ENCODE measurements at regions not wholly inside any gene's neighbourhood (a gene's known extent, or its start where the extent isn't known, plus 50 kb on each side); places are given as distances from the start of the nearest gene placed in this dataset.
A peak's percentile ranks its signal among the peaks of the same experiment; 100 is the strongest.

- peak; percentile 78 for DNase-seq (ENCODE audit: low spot score)
- Histone ChIP-seq H3K4me3 (peak overlapping the region; percentile 52), H3K27ac (peak overlapping the region in 1 of 2 donors; percentile 2)
- TF ChIP-seq, protein P1, sequence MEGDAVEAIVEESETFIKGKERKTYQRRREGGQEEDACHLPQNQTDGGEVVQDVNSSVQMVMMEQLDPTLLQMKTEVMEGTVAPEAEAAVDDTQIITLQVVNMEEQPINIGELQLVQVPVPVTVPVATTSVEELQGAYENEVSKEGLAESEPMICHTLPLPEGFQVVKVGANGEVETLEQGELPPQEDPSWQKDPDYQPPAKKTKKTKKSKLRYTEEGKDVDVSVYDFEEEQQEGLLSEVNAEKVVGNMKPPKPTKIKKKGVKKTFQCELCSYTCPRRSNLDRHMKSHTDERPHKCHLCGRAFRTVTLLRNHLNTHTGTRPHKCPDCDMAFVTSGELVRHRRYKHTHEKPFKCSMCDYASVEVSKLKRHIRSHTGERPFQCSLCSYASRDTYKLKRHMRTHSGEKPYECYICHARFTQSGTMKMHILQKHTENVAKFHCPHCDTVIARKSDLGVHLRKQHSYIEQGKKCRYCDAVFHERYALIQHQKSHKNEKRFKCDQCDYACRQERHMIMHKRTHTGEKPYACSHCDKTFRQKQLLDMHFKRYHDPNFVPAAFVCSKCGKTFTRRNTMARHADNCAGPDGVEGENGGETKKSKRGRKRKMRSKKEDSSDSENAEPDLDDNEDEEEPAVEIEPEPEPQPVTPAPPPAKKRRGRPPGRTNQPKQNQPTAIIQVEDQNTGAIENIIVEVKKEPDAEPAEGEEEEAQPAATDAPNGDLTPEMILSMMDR (IDR thresholded peaks at IDR 0.05): peak; percentile 70
These were observed 134.3 kb upstream of the PDE1C start for GRCh38 chr7:32204361-32205018.

GRCh38 chr7:32200646-32201045, 130.4 kb upstream of the PDE1C start:
- no peak overlapping the region for H3K4me3 ChIP-seq
- TF ChIP-seq, protein P1 (IDR thresholded peaks at IDR 0.05): no peak
- DNase-seq (ENCODE audit: low spot score): no peak
- H3K27ac ChIP-seq: no peak overlapping the region

- TF ChIP-seq, protein P1 (IDR thresholded peaks at IDR 0.05): no peak
- no peak for DNase-seq (ENCODE audit: low spot score)
- Histone ChIP-seq H3K27ac (no peak overlapping the region), H3K4me3 (no peak overlapping the region)
These were observed 124.3 kb upstream of the PDE1C start for GRCh38 chr7:32194537-32194936.

DNA sequence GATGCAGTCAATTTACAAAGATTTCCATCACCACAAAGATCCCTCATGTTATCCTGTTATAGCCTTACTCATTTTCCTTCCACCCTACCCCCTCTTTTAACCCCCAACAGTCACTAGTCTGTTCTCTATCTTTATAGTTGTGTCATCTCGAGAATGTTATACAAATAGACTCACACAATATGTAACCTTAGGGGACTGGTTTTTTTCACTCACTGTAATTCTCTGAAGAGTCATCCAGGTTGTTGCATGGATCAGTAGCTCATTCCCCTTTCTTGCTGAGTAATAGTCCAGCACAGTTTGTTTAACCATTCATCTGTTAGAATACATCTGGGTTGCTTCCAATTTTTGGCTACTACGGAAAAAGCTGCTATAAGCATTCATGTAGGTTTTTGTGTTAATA, 121.1 kb upstream of the PDE1C start:
- TF ChIP-seq, protein P1 (IDR thresholded peaks at IDR 0.05): no peak
- no peak overlapping the region for H3K27ac ChIP-seq
- DNase-seq (ENCODE audit: low spot score): no peak
- no peak overlapping the region for H3K4me3 ChIP-seq

DNA sequence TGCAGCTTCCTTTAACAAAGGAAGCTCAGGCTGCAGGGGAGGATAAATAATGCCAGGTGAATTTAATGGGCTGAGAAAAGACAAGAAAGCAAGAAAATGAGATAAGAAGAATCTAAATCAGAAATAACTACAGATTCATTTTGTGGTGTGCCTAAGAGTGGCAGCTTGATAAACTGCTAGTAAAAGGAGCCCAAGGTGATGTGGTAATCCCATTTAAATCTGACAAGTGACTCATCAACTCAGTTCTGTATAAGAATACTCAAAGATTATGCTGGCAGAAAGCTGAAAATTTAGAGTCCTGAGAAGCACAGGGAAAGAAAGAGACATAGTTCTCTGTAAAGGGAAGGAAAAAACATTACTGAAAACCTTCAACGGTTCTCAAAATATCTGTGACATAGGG, 109.4 kb upstream of the PDE1C start:
- Histone ChIP-seq H3K27ac (no peak overlapping the region), H3K4me3 (no peak overlapping the region)
- DNase-seq (ENCODE audit: low spot score): no peak
- TF ChIP-seq, protein P1 (IDR thresholded peaks at IDR 0.05): no peak

DNA sequence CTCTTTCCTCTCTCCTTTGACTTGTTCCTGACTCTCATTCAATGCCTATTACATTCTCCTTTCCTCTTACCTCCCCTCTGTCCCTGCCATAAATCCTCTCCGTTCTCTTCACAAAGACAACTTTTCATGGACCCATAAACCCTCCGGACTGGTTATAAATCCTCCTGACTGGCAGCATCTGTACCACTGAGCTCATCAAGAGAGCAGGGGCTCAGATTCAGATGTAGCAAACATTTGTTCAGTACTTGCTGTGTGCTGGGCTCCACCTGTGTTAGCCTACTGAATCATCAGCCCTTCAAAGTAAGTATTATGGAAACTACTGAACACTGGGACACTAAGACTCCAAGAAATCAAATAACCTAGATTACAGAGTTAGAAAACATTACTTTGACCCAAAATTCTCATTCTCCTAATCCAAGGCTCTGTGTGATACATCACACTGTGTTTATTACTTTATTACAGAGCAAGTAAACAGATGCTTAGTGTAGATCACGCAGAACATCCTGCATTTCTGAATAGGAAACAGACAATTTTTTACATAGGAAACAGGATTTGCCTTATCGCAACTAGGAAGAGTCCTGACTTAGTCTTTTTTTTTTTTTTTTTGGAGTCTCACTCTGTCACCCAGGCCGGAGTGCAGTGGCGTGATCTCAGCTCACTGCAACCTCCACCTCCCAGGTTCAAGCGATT, 108.6 kb upstream of the PDE1C start:
- DNase-seq (ENCODE audit: low spot score): no peak
- TF ChIP-seq, protein P1 (IDR thresholded peaks at IDR 0.05): no peak
- no peak overlapping the region for H3K4me3 ChIP-seq
- H3K27ac ChIP-seq: no peak overlapping the region

GRCh38 chr7:32177232-32177631, 107.0 kb upstream of the PDE1C start:
- TF ChIP-seq, protein P1 (IDR thresholded peaks at IDR 0.05): no peak
- H3K4me3 ChIP-seq: no peak overlapping the region
- no peak overlapping the region for H3K27ac ChIP-seq
- no peak for DNase-seq (ENCODE audit: low spot score)
